ENCODE measurements at regions not wholly inside any gene's neighbourhood (a gene's known extent, or its start where the extent isn't known, plus 50 kb on each side); places are given as distances from the start of the nearest gene placed in this dataset.

GRCh38 chr18:1191341-1191740 is 286.7 kb downstream of the ADCYAP1 start:
- no peak for TF ChIP-seq SP1 (IDR thresholded peaks at IDR 0.05)
- no peak for TF ChIP-seq FOXM1 (IDR thresholded peaks at IDR 0.05; ENCODE audit: borderline replicate concordance)
- no peak for TF ChIP-seq HDGF (IDR thresholded peaks at IDR 0.05; ENCODE audit: borderline replicate concordance)
- TF ChIP-seq SUZ12 (IDR thresholded peaks at IDR 0.05), result no peak
- TF ChIP-seq NFRKB (IDR thresholded peaks at IDR 0.05), result no peak
- no peak for TF ChIP-seq PKNOX1 (IDR thresholded peaks at IDR 0.05)
- TF ChIP-seq FOXA1 (IDR thresholded peaks at IDR 0.05), result no peak
- no peak for TF ChIP-seq ZNF384 (IDR thresholded peaks at IDR 0.05)

Data from HEK293T (cell line).